ENCODE measurements at regions not wholly inside any gene's neighbourhood (a gene's known extent, or its start where the extent isn't known, plus 50 kb on each side); places are given as distances from the start of the nearest gene placed in this dataset.

GRCh38 chr2:204078003-204078698 is 141.6 kb downstream of the ICOS start:
- H3K4me3 ChIP-seq (ENCODE audit: low read length), result no peak overlapping the region
- H3K4me2 ChIP-seq (ENCODE audit: low read length), result no peak overlapping the region
- H3K9ac ChIP-seq (ENCODE audit: low read depth, low read length), result no peak overlapping the region
- no peaks in the 10 kb centered on the region for H3K9me3 ChIP-seq (replicated peaks; ENCODE audit: low read length)
- H3K36me3 ChIP-seq (ENCODE audit: insufficient read depth, low read length), result no peaks in the 10 kb centered on the region
- H3K4me1 ChIP-seq (ENCODE audit: control insufficient read depth, insufficient read depth, low read length), result no peaks in the 10 kb centered on the region
- H3K27me3 ChIP-seq (ENCODE audit: control insufficient read depth, insufficient read depth, low read length), result peaks cover 6% of the 10 kb centered on the region

GRCh38 chr2:204081487-204082425 is 145.2 kb downstream of the ICOS start:
- Histone ChIP-seq H3K27me3 (ENCODE audit: control insufficient read depth, insufficient read depth, low read length) (no peaks in the 10 kb centered on the region), H3K4me3 (ENCODE audit: low read length) (no peak overlapping the region), H3K36me3 (ENCODE audit: insufficient read depth, low read length) (no peaks in the 10 kb centered on the region), H3K9ac (ENCODE audit: low read depth, low read length) (no peak overlapping the region), H3K4me1 (ENCODE audit: control insufficient read depth, insufficient read depth, low read length) (no peaks in the 10 kb centered on the region), H3K4me2 (ENCODE audit: low read length) (no peak overlapping the region), H3K9me3 (replicated peaks; ENCODE audit: low read length) (no peaks in the 10 kb centered on the region)

GRCh38 chr2:204086167-204086566 is 149.6 kb downstream of the ICOS start:
- no peak overlapping the region for H3K9ac ChIP-seq (ENCODE audit: low read depth, low read length)
- H3K36me3 ChIP-seq (ENCODE audit: insufficient read depth, low read length), result no peaks in the 10 kb centered on the region
- H3K9me3 ChIP-seq (replicated peaks; ENCODE audit: low read length), result no peaks in the 10 kb centered on the region
- H3K4me3 ChIP-seq (ENCODE audit: low read length), result no peak overlapping the region
- no peak overlapping the region for H3K4me2 ChIP-seq (ENCODE audit: low read length)
- no peaks in the 10 kb centered on the region for H3K4me1 ChIP-seq (ENCODE audit: control insufficient read depth, insufficient read depth, low read length)
- no peaks in the 10 kb centered on the region for H3K27me3 ChIP-seq (ENCODE audit: control insufficient read depth, insufficient read depth, low read length)

GRCh38 chr2:204089105-204089504 is 152.5 kb downstream of the ICOS start:
- H3K4me2 ChIP-seq (ENCODE audit: low read length), result no peak overlapping the region
- H3K9ac ChIP-seq (ENCODE audit: low read depth, low read length), result no peak overlapping the region
- no peaks in the 10 kb centered on the region for H3K27me3 ChIP-seq (ENCODE audit: control insufficient read depth, insufficient read depth, low read length)
- H3K36me3 ChIP-seq (ENCODE audit: insufficient read depth, low read length), result no peaks in the 10 kb centered on the region
- no peak overlapping the region for H3K4me3 ChIP-seq (ENCODE audit: low read length)
- H3K9me3 ChIP-seq (replicated peaks; ENCODE audit: low read length), result no peaks in the 10 kb centered on the region
- no peaks in the 10 kb centered on the region for H3K4me1 ChIP-seq (ENCODE audit: control insufficient read depth, insufficient read depth, low read length)

- Histone ChIP-seq H3K9me3 (replicated peaks; ENCODE audit: low read length) (no peaks in the 10 kb centered on the region), H3K27me3 (ENCODE audit: control insufficient read depth, insufficient read depth, low read length) (peaks cover 3% of the 10 kb centered on the region), H3K36me3 (ENCODE audit: insufficient read depth, low read length) (no peaks in the 10 kb centered on the region), H3K4me3 (ENCODE audit: low read length) (no peak overlapping the region), H3K4me2 (ENCODE audit: low read length) (no peak overlapping the region), H3K4me1 (ENCODE audit: control insufficient read depth, insufficient read depth, low read length) (no peaks in the 10 kb centered on the region), H3K9ac (ENCODE audit: low read depth, low read length) (no peak overlapping the region)
These were observed 153.0 kb downstream of the ICOS start for GRCh38 chr2:204089574-204089973.

- Histone ChIP-seq H3K4me2 (ENCODE audit: low read length) (no peak overlapping the region), H3K36me3 (ENCODE audit: insufficient read depth, low read length) (no peaks in the 10 kb centered on the region), H3K4me3 (ENCODE audit: low read length) (no peak overlapping the region), H3K9ac (ENCODE audit: low read depth, low read length) (no peak overlapping the region), H3K9me3 (replicated peaks; ENCODE audit: low read length) (no peaks in the 10 kb centered on the region), H3K4me1 (ENCODE audit: control insufficient read depth, insufficient read depth, low read length) (no peaks in the 10 kb centered on the region), H3K27me3 (ENCODE audit: control insufficient read depth, insufficient read depth, low read length) (peaks cover 3% of the 10 kb centered on the region)
These were observed 153.5 kb downstream of the ICOS start for GRCh38 chr2:204090021-204090420.

- Histone ChIP-seq H3K4me3 (ENCODE audit: low read length) (no peak overlapping the region), H3K9ac (ENCODE audit: low read depth, low read length) (no peak overlapping the region), H3K27me3 (ENCODE audit: control insufficient read depth, insufficient read depth, low read length) (peaks cover 17% of the 10 kb centered on the region), H3K4me2 (ENCODE audit: low read length) (no peak overlapping the region), H3K9me3 (replicated peaks; ENCODE audit: low read length) (no peaks in the 10 kb centered on the region), H3K36me3 (ENCODE audit: insufficient read depth, low read length) (no peaks in the 10 kb centered on the region), H3K4me1 (ENCODE audit: control insufficient read depth, insufficient read depth, low read length) (no peaks in the 10 kb centered on the region)
These were observed 168.2 kb downstream of the ICOS start for GRCh38 chr2:204104811-204105210.

- Histone ChIP-seq H3K4me1 (ENCODE audit: control insufficient read depth, insufficient read depth, low read length) (no peaks in the 10 kb centered on the region), H3K27me3 (ENCODE audit: control insufficient read depth, insufficient read depth, low read length) (peaks cover 13% of the 10 kb centered on the region), H3K9me3 (replicated peaks; ENCODE audit: low read length) (no peaks in the 10 kb centered on the region), H3K36me3 (ENCODE audit: insufficient read depth, low read length) (no peaks in the 10 kb centered on the region), H3K4me3 (ENCODE audit: low read length) (no peak overlapping the region), H3K4me2 (ENCODE audit: low read length) (no peak overlapping the region), H3K9ac (ENCODE audit: low read depth, low read length) (no peak overlapping the region)
These were observed 171.8 kb downstream of the ICOS start for GRCh38 chr2:204108330-204108751.

- Histone ChIP-seq H3K4me3 (ENCODE audit: low read length) (no peak overlapping the region), H3K36me3 (ENCODE audit: insufficient read depth, low read length) (no peaks in the 10 kb centered on the region), H3K4me1 (ENCODE audit: control insufficient read depth, insufficient read depth, low read length) (no peaks in the 10 kb centered on the region), H3K4me2 (ENCODE audit: low read length) (no peak overlapping the region), H3K9me3 (replicated peaks; ENCODE audit: low read length) (no peaks in the 10 kb centered on the region), H3K9ac (ENCODE audit: low read depth, low read length) (no peak overlapping the region), H3K27me3 (ENCODE audit: control insufficient read depth, insufficient read depth, low read length) (peaks cover 13% of the 10 kb centered on the region)
These were observed 172.3 kb downstream of the ICOS start for GRCh38 chr2:204108781-204109295.

- H3K4me3 ChIP-seq (ENCODE audit: low read length), result no peak overlapping the region
- H3K36me3 ChIP-seq (ENCODE audit: insufficient read depth, low read length), result no peaks in the 10 kb centered on the region
- no peaks in the 10 kb centered on the region for H3K4me1 ChIP-seq (ENCODE audit: control insufficient read depth, insufficient read depth, low read length)
- no peaks in the 10 kb centered on the region for H3K9me3 ChIP-seq (replicated peaks; ENCODE audit: low read length)
- H3K4me2 ChIP-seq (ENCODE audit: low read length), result no peak overlapping the region
- peaks cover 13% of the 10 kb centered on the region for H3K27me3 ChIP-seq (ENCODE audit: control insufficient read depth, insufficient read depth, low read length)
- no peak overlapping the region for H3K9ac ChIP-seq (ENCODE audit: low read depth, low read length)
These were observed 173.1 kb downstream of the ICOS start for GRCh38 chr2:204109681-204110080.

GRCh38 chr2:204110338-204110741 is 173.8 kb downstream of the ICOS start:
- Histone ChIP-seq H3K4me1 (ENCODE audit: control insufficient read depth, insufficient read depth, low read length) (no peaks in the 10 kb centered on the region), H3K27me3 (ENCODE audit: control insufficient read depth, insufficient read depth, low read length) (peaks cover 8% of the 10 kb centered on the region), H3K9me3 (replicated peaks; ENCODE audit: low read length) (no peaks in the 10 kb centered on the region), H3K4me3 (ENCODE audit: low read length) (no peak overlapping the region), H3K9ac (ENCODE audit: low read depth, low read length) (no peak overlapping the region), H3K36me3 (ENCODE audit: insufficient read depth, low read length) (no peaks in the 10 kb centered on the region), H3K4me2 (ENCODE audit: low read length) (no peak overlapping the region)

Measured in skeletal muscle satellite cell (primary cell).